Peyer's patch (tissue), 4 donors: ENCODE measurements at regions not wholly inside any gene's neighbourhood (a gene's known extent, or its start where the extent isn't known, plus 50 kb on each side); places are given as distances from the start of the nearest gene placed in this dataset.

Source experiments
- CTCF ChIP-seq, 6 experiments: fragments of 450-650 bp in 4 of 6; fragments of 200-600 bp in 2 of 6; sonication (generic) in 1 of 6; IDR thresholded peaks; one replicate each; pipeline ENCODE4 v1.5.1; 2017 to 2019; ENCODE audit warnings: antibody characterized with exemption in 6 of 6, mild to moderate bottlenecking in 3 of 6, moderate library complexity in 1 of 6
- POLR2A ChIP-seq, 2 donors: fragments of 450-650 bp; IDR thresholded peaks; one replicate each; pipeline ENCODE4 v1.5.1; 2017; ENCODE audit warnings: antibody characterized with exemption in 2 of 2, mild to moderate bottlenecking in 2 of 2, moderate library complexity in 2 of 2

- TF ChIP-seq POLR2A (IDR thresholded peaks at IDR 0.05) = no peak
- no peak for TF ChIP-seq CTCF (IDR thresholded peaks at IDR 0.05)
These were observed 537.7 kb downstream of the BRINP3 start for GRCh38 chr1:189939967-189940366.
